HG02981 (cell line): ENCODE measurements at regions not wholly inside any gene's neighbourhood (a gene's known extent, or its start where the extent isn't known, plus 50 kb on each side); places are given as distances from the start of the nearest gene placed in this dataset.
"Not testable (repeated sequence)": the region's sequence is repeated elsewhere in the genome, so short reads cannot be mapped to it uniquely, and the experiment has no call there.

Experiments used
- ATAC-seq: cut with Tn5 transposase; IDR thresholded peaks from one replicate; pipeline ENCODE4 v1.9.1; 2021; ENCODE audit warnings: mild to moderate bottlenecking, moderate library complexity; ENCODE audit not compliant: unreplicated experiment

DNA sequence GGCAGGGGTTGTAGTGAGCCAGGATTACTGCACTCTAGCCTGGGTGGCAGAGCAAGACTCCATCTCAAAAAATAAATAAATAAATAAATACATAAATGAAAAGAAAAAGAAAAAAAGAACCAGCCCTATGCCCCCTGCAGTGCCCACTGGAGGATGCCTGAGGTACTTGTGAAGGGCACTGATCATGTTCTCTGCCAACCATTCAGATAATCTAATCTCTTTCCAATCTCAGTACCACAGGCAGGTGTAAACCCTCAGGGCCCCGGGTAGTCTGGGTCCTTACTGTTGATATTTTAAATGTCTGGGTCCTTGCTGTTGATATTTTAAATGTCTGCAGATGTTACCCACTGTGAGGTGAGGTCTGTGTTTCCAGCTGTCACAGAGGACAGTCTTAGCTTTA, 321.8 kb upstream of the ADCY2 start:
- no peak for ATAC-seq

DNA sequence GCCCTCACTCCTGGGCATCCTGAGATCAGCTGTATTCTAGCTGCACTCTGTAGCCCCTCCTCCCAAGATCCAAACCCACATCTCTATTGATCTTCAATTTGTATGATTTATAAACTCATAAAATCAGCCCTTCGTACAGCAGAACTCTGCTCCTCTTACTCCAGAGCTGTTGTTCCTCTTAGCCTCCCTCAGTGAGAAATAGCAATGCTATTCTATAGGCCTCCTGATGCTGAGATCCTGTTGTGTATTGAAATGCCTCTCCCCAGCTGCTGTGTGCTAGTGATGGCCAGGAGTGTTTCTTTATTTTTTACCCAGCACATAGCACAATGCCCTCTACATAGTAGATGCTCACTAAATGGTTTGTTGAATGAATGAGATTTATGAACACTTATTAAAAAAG, 320.5 kb upstream of the ADCY2 start:
- ATAC-seq = no peak

GRCh38 chr5:7078101-7078500, 317.8 kb upstream of the ADCY2 start:
- ATAC-seq = no peak

- ATAC-seq = no peak
Measured at GRCh38 chr5:7078901-7079300, 317.0 kb upstream of the ADCY2 start.

GRCh38 chr5:7080501-7080900, 315.4 kb upstream of the ADCY2 start:
- ATAC-seq = no peak

GRCh38 chr5:7087719-7088297, 308.1 kb upstream of the ADCY2 start:
- ATAC-seq = no peak

DNA sequence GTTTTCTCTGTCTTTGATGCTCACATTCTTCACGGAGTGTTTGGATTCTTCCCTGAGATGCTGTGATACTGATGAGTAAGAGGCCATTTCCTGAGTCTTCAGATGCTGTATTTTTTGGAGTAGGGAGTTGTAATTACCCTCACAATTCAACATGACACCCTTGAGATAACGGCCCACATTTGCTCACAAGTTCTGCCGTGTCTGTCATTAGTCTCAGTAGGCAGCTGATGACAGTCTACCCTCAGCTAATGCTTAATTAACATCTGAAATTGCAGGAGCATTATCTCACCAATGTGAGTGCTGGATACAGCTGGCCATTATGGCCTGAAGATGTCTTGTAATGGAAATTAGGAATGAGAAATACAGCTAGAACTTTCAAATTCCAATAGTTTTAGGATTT, 307.1 kb upstream of the ADCY2 start:
- no peak for ATAC-seq

GRCh38 chr5:7094626-7095025, 301.3 kb upstream of the ADCY2 start:
- no peak for ATAC-seq

GRCh38 chr5:7096294-7096693, 299.6 kb upstream of the ADCY2 start:
- no peak for ATAC-seq

DNA sequence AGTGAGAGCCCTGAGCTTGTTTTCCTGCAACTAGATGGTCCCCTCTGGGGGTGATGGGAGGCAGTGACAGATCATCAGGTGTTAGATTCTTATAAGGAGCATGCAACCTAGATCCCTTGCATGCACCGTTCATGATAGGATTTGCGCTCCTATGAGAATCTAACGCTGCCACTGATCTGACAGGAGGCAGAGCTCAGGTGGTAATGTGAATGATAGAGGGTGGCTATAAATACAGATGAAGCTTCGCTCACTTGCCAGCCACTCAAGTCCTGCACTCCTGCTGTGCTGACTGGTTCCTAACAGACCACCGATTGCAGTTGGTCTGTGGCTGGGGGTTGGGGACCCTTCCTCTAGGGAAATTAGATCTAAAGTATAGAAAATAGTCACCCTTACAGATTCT, 290.6 kb upstream of the ADCY2 start:
- ATAC-seq = no peak

DNA sequence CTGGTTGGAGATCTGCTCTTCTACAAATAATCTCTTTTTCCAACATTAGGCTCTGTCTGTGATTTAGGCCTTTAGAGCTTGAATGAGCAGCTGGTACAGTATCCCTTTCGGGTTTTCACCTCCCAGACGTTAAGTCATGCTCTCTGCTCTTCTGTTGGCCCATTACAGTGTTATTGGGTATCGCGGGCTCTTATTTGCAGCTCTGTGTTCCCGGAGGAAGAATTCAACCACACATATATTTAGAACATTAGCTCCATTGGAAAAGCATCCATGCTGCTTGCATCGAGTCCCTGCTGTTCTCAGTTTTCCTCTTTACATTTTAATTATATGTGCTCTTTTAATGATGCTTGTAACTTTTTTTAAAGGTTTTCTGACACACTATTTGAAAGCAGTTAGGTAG, 278.0 kb upstream of the ADCY2 start:
- ATAC-seq = no peak

GRCh38 chr5:7131680-7132079, 264.3 kb upstream of the ADCY2 start:
- ATAC-seq = no peak

- no peak for ATAC-seq
Measured at GRCh38 chr5:7146886-7147285, 249.1 kb upstream of the ADCY2 start.

DNA sequence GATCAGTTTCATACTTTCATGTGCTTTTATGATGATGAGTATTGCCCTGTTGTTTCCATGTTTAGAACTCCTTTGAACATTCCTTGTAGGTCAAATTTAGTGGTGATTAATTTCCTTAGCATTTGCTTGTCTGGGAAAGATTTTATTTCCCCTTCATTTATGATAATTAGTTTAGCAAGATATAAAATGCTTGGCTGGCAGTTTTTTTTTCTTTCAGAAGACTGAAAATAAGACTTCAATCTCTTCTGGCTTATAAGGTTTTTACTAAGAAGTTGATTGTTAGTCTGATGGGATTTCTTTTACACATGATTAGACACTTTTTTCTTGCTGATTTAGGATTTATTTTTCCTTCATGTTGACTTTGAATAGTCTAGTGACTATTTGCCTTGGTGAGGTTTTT, 238.9 kb upstream of the ADCY2 start:
- ATAC-seq = no peak

- no peak for ATAC-seq
Measured at GRCh38 chr5:7169240-7169878, 226.6 kb upstream of the ADCY2 start.

DNA sequence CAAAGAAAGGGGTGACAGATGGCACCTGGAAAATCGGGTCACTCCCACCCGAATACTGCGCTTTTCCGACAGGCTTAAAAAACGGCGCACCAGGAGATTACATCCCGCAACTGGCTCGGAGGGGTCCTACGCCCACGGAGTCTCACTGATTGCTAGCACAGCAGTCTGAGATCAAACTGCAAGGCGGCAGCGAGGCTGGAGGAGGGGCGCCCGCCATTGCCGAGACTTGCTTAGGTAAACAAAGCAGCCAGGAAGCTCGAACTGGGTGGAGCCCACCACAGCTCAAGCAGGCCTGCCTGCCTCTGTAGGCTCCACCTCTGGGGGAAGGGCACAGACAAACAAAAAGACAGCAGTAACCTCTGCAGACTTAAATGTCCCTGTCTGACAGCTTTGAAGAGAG, 225.2 kb upstream of the ADCY2 start:
- not testable (repeated sequence) for ATAC-seq

GRCh38 chr5:7179364-7179763, 216.6 kb upstream of the ADCY2 start:
- no peak for ATAC-seq

GRCh38 chr5:7181841-7182240, 214.1 kb upstream of the ADCY2 start:
- no peak for ATAC-seq

DNA sequence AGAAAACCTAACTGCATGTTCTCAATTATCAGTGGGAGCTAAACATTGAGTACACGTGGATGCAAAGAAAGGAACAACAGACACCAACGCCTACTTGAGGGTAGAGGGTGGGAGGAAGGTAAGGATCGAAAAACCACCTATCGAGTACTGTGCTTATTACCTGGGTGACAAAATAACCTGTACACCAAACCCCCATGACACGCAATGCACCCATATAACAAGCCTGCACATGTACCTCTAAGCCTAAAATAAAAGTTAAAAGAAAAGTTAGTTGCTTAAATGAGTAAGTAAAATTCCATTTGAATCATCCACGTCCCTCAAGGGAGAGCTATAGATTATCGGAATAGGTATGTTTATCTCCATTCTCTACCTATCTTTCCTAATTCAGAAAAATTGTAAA, 210.2 kb upstream of the ADCY2 start:
- ATAC-seq = no peak

DNA sequence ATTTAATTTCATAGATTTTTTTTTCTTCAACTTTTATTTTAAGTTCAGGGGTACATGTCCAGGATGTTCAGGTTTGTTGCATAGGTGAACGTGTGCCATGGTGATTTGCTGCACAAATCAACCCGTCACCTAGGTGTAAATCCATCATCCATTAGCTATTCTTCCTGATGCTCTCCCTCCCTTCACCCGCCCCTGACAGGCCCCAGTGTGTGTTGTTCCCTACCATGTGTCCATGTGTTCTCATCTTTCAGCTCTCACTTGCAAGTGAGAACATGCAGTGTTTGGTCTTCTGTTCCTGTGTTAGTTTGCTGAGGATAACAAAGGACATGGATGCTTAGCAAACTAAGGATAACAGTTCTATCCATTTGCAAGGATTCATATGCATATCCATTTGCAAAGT, 209.1 kb upstream of the ADCY2 start:
- no peak for ATAC-seq

DNA sequence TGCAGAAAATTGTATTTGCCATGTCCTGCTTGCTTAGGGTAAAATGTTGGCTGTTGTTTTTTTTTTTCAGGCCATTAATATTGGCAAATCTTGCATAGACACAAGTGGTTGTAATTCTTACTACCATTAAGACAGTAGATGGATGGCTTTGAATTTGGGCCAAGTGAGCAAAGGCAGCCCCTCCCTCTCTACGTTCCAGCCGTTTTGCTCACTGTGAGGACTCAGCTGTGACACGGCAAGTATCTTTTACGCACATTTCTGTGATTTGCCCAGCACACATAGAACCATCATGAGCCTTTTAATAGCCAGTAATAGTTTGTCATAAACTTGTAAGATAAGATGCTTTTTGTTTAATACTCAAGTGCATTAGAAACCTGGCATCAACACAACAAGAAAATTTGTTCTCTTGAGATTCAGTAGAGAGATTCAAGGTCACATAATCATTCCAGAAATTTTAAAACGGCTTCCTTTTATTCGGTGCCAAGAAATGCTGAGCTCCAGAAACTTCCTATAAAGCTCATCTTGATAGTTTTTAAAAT, 205.2 kb upstream of the ADCY2 start:
- no peak for ATAC-seq

- ATAC-seq = no peak
Measured at GRCh38 chr5:7192016-7192415, 203.9 kb upstream of the ADCY2 start.

GRCh38 chr5:7202846-7203245, 193.1 kb upstream of the ADCY2 start:
- no peak for ATAC-seq
